ENCODE measurements at regions not wholly inside any gene's neighbourhood (a gene's known extent, or its start where the extent isn't known, plus 50 kb on each side); places are given as distances from the start of the nearest gene placed in this dataset.
"Not testable (repeated sequence)": the region's sequence is repeated elsewhere in the genome, so short reads cannot be mapped to it uniquely, and the experiment has no call there.

GRCh38 chr14:19068957-19069356, 101.7 kb downstream of the POTEM start:
- H3K36me3 ChIP-seq (replicated peaks in 1 of 2; ENCODE audit: control insufficient read depth in 1 of 2, insufficient read depth in 2 of 2, low read length in 1 of 2); H3K27me3 ChIP-seq (ENCODE audit: insufficient read depth); H3K9me2 ChIP-seq; H3K4me3 ChIP-seq (ENCODE audit: low read depth in 2 of 2, low read length in 1 of 2); H3F3A ChIP-seq (replicated peaks; ENCODE audit: insufficient read depth); H3K9ac ChIP-seq; H2AFZ ChIP-seq (ENCODE audit: low read depth); H3K27ac ChIP-seq (ENCODE audit: low read depth in 2 of 2, low read length in 1 of 2); H3K4me1 ChIP-seq (ENCODE audit: control insufficient read depth in 1 of 2, insufficient read depth in 2 of 2, low read depth in 1 of 2, low read length in 1 of 2); CTCF ChIA-PET; DNase-seq; H4K20me1 ChIP-seq (ENCODE audit: insufficient read depth); H3K9me3 ChIP-seq; H3K4me2 ChIP-seq; H3K79me2 ChIP-seq (ENCODE audit: insufficient read depth); POLR2A ChIA-PET: not testable (repeated sequence)
- no CpG with 5 or more reads among the region's 3 CpGs for WGBS (ENCODE audit: low lambda C conversion rate)

- H3F3A ChIP-seq (replicated peaks; ENCODE audit: insufficient read depth); H3K9ac ChIP-seq; H3K36me3 ChIP-seq (replicated peaks in 1 of 2; ENCODE audit: control insufficient read depth in 1 of 2, insufficient read depth in 2 of 2, low read length in 1 of 2); CTCF ChIA-PET; H3K9me3 ChIP-seq; H3K79me2 ChIP-seq (ENCODE audit: insufficient read depth); H3K27ac ChIP-seq (ENCODE audit: low read depth in 2 of 2, low read length in 1 of 2); H4K20me1 ChIP-seq (ENCODE audit: insufficient read depth); H2AFZ ChIP-seq (ENCODE audit: low read depth); H3K4me1 ChIP-seq (ENCODE audit: control insufficient read depth in 1 of 2, insufficient read depth in 2 of 2, low read depth in 1 of 2, low read length in 1 of 2); POLR2A ChIA-PET; H3K4me2 ChIP-seq; H3K9me2 ChIP-seq; DNase-seq; H3K27me3 ChIP-seq (ENCODE audit: insufficient read depth); H3K4me3 ChIP-seq (ENCODE audit: low read depth in 2 of 2, low read length in 1 of 2): not testable (repeated sequence)
- no CpG with 5 or more reads among the region's 2 CpGs for WGBS (ENCODE audit: low lambda C conversion rate)
Observed at GRCh38 chr14:19072518-19072917, 105.3 kb downstream of the POTEM start.

GRCh38 chr14:19088632-19089031, 121.4 kb downstream of the POTEM start:
- DNase-seq; H3K27me3 ChIP-seq (ENCODE audit: insufficient read depth); CTCF ChIA-PET; H3K9me3 ChIP-seq; H3K9me2 ChIP-seq; H3F3A ChIP-seq (replicated peaks; ENCODE audit: insufficient read depth); H4K20me1 ChIP-seq (ENCODE audit: insufficient read depth); H3K36me3 ChIP-seq (replicated peaks in 1 of 2; ENCODE audit: control insufficient read depth in 1 of 2, insufficient read depth in 2 of 2, low read length in 1 of 2); H3K9ac ChIP-seq; H2AFZ ChIP-seq (ENCODE audit: low read depth); H3K4me1 ChIP-seq (ENCODE audit: control insufficient read depth in 1 of 2, insufficient read depth in 2 of 2, low read depth in 1 of 2, low read length in 1 of 2); H3K4me3 ChIP-seq (ENCODE audit: low read depth in 2 of 2, low read length in 1 of 2); H3K27ac ChIP-seq (ENCODE audit: low read depth in 2 of 2, low read length in 1 of 2); H3K79me2 ChIP-seq (ENCODE audit: insufficient read depth); H3K4me2 ChIP-seq; POLR2A ChIA-PET: not testable (repeated sequence)
- WGBS (ENCODE audit: low lambda C conversion rate) = no CpG with 5 or more reads among the region's 2 CpGs

GRCh38 chr14:19093227-19093626, 126.0 kb downstream of the POTEM start:
- H3K4me3 ChIP-seq (ENCODE audit: low read depth in 2 of 2, low read length in 1 of 2); H2AFZ ChIP-seq (ENCODE audit: low read depth); H3K27me3 ChIP-seq (ENCODE audit: insufficient read depth); H3K9me3 ChIP-seq; H3K79me2 ChIP-seq (ENCODE audit: insufficient read depth); CTCF ChIA-PET; H3K4me1 ChIP-seq (ENCODE audit: control insufficient read depth in 1 of 2, insufficient read depth in 2 of 2, low read depth in 1 of 2, low read length in 1 of 2); H3F3A ChIP-seq (replicated peaks; ENCODE audit: insufficient read depth); H3K36me3 ChIP-seq (replicated peaks in 1 of 2; ENCODE audit: control insufficient read depth in 1 of 2, insufficient read depth in 2 of 2, low read length in 1 of 2); H3K27ac ChIP-seq (ENCODE audit: low read depth in 2 of 2, low read length in 1 of 2); POLR2A ChIA-PET; H3K4me2 ChIP-seq; H3K9me2 ChIP-seq; DNase-seq; H3K9ac ChIP-seq: not testable (repeated sequence)
- H4K20me1 ChIP-seq (ENCODE audit: insufficient read depth) = peaks cover 14% of the 10 kb centered on the region
- no CpG with 5 or more reads among the region's 5 CpGs for WGBS (ENCODE audit: low lambda C conversion rate)

DNA sequence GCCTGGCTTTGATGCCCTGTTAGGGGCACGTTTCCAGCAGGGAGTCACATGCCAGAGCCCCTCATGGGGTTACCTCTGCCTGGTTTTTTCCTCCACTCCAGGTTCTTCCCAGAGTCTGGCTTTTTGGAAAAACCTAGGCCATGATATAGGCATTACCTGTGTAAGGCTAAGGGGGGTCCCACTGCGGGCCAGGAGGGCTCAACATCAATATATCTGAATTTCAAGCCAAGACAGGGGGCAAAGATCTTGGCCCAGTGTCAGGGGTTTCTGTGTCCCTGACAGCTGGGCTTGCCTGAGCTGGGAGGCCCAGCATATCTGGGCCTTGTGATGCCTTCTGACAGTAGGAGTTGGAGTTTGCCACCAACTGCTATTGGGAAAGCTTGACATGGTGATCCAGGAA, 127.5 kb downstream of the POTEM start:
- H3K36me3 ChIP-seq (replicated peaks in 1 of 2; ENCODE audit: control insufficient read depth in 1 of 2, insufficient read depth in 2 of 2, low read length in 1 of 2); POLR2A ChIA-PET; H3F3A ChIP-seq (replicated peaks; ENCODE audit: insufficient read depth); H3K27me3 ChIP-seq (ENCODE audit: insufficient read depth); H3K4me2 ChIP-seq; H3K4me3 ChIP-seq (ENCODE audit: low read depth in 2 of 2, low read length in 1 of 2); H2AFZ ChIP-seq (ENCODE audit: low read depth); H3K4me1 ChIP-seq (ENCODE audit: control insufficient read depth in 1 of 2, insufficient read depth in 2 of 2, low read depth in 1 of 2, low read length in 1 of 2); H3K9me3 ChIP-seq; H3K9me2 ChIP-seq; H3K27ac ChIP-seq (ENCODE audit: low read depth in 2 of 2, low read length in 1 of 2); H3K9ac ChIP-seq; DNase-seq; CTCF ChIA-PET; H3K79me2 ChIP-seq (ENCODE audit: insufficient read depth): not testable (repeated sequence)
- peaks cover 20% of the 10 kb centered on the region for H4K20me1 ChIP-seq (ENCODE audit: insufficient read depth)
- no CpG with 5 or more reads among the region's 2 CpGs for WGBS (ENCODE audit: low lambda C conversion rate)

GRCh38 chr14:19095167-19095566, 127.9 kb downstream of the POTEM start:
- H3K9ac ChIP-seq; H3K27me3 ChIP-seq (ENCODE audit: insufficient read depth); H3K4me3 ChIP-seq (ENCODE audit: low read depth in 2 of 2, low read length in 1 of 2); H3K4me2 ChIP-seq; H3K79me2 ChIP-seq (ENCODE audit: insufficient read depth); H3K27ac ChIP-seq (ENCODE audit: low read depth in 2 of 2, low read length in 1 of 2); CTCF ChIA-PET; H3K9me3 ChIP-seq; H3K9me2 ChIP-seq; DNase-seq; H3K4me1 ChIP-seq (ENCODE audit: control insufficient read depth in 1 of 2, insufficient read depth in 2 of 2, low read depth in 1 of 2, low read length in 1 of 2); H3K36me3 ChIP-seq (replicated peaks in 1 of 2; ENCODE audit: control insufficient read depth in 1 of 2, insufficient read depth in 2 of 2, low read length in 1 of 2); H3F3A ChIP-seq (replicated peaks; ENCODE audit: insufficient read depth); POLR2A ChIA-PET; H2AFZ ChIP-seq (ENCODE audit: low read depth): not testable (repeated sequence)
- no CpG with 5 or more reads among the region's 1 CpG for WGBS (ENCODE audit: low lambda C conversion rate)
- peaks cover 20% of the 10 kb centered on the region for H4K20me1 ChIP-seq (ENCODE audit: insufficient read depth)

DNA sequence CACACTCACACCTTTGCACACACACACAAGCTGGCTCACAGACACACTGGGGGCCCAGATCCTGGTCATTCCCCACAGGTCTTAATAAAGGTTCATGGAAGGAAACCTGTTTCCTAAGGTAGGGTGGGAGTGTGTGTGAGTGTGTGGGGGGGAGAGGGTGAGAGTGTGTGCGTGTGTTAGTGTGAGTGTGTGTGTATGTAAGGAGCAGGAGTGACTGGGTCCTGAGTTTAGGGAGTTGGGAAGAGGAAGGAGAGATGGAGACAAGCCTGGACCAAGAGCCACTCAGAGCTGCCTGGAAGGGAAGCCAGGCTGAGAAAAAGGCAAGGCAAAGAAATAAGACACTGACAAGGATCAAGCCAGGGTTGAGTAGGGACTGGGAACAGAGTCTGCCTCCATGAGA, 129.2 kb downstream of the POTEM start:
- H3K27ac ChIP-seq (ENCODE audit: low read depth in 2 of 2, low read length in 1 of 2); H3K79me2 ChIP-seq (ENCODE audit: insufficient read depth); H3K9ac ChIP-seq; H2AFZ ChIP-seq (ENCODE audit: low read depth); H3K9me3 ChIP-seq; H3K4me2 ChIP-seq; H3K36me3 ChIP-seq (replicated peaks in 1 of 2; ENCODE audit: control insufficient read depth in 1 of 2, insufficient read depth in 2 of 2, low read length in 1 of 2); H3F3A ChIP-seq (replicated peaks; ENCODE audit: insufficient read depth); H3K9me2 ChIP-seq; DNase-seq; CTCF ChIA-PET; H3K4me3 ChIP-seq (ENCODE audit: low read depth in 2 of 2, low read length in 1 of 2); POLR2A ChIA-PET; H3K4me1 ChIP-seq (ENCODE audit: control insufficient read depth in 1 of 2, insufficient read depth in 2 of 2, low read depth in 1 of 2, low read length in 1 of 2); H3K27me3 ChIP-seq (ENCODE audit: insufficient read depth): not testable (repeated sequence)
- 90% methylated on average over 1 of the region's 1 CpG for WGBS (ENCODE audit: low lambda C conversion rate)
- H4K20me1 ChIP-seq (ENCODE audit: insufficient read depth) = peaks cover 20% of the 10 kb centered on the region
